ENCODE measurements at regions not wholly inside any gene's neighbourhood (a gene's known extent, or its start where the extent isn't known, plus 50 kb on each side); places are given as distances from the start of the nearest gene placed in this dataset.
A peak's percentile ranks its signal among the peaks of the same experiment; 100 is the strongest.
"Not testable (repeated sequence)": the region's sequence is repeated elsewhere in the genome, so short reads cannot be mapped to it uniquely, and the experiment has no call there.

DNA sequence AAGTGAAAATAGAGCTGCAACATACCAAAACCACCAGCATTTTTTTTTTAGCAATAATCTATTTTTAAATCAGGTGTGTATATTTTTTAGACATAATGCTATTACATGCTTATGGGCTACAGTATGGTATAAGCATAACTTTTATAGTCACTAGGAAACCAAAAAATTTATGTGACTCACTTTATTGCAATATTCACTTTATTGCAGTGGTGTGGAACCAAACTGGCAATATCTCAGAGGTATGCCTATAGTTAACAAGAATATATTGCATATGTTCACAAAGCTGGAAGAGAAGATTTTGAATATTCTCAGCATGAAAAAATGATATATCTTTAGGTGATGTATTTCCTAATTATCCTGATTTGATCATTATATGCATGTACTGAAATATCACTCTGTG is 128.8 kb upstream of the PLGLB2 start:
- H3K27ac ChIP-seq (ENCODE audit: low read depth, low read length), result not testable (repeated sequence)

DNA sequence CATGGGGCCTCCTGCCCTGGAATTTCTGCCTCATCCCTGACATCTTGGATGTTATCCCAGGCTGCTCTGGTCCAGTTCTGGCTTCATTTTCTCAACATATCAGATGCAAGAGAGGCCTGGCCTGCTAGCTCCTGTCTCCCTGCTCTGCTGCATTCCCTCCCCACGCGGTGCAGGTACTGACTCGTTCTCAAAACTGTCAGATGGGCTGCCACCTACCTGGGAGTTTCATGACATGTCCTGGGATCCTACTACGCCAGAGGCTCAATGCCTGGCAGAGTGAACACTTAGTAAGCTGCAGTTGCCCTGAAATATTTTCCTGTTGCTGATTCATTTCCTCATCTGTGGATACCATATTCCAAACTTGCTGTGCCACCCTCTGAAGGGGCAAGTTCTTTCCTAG is 126.7 kb upstream of the PLGLB2 start:
- H3K4me3 Mint-ChIP-seq; H3K27ac ChIP-seq (ENCODE audit: low read depth, low read length); H3K36me3 ChIP-seq (ENCODE audit: insufficient read depth, low read length); H3K27me3 Mint-ChIP-seq; DNase-seq; H3K36me3 Mint-ChIP-seq; H3K4me1 Mint-ChIP-seq; H3K9me3 ChIP-seq (ENCODE audit: low read length); H3K4me1 ChIP-seq (ENCODE audit: insufficient read depth, low read length); H3K4me3 ChIP-seq (ENCODE audit: low read length); H3K27me3 ChIP-seq (ENCODE audit: insufficient read depth, low read length, poor library complexity, severe bottlenecking); CTCF ChIA-PET; H3K27ac Mint-ChIP-seq; H3K9me3 Mint-ChIP-seq; POLR2A ChIA-PET: not testable (repeated sequence)

More for the DNA sequence above, 128.8 kb upstream of the PLGLB2 start:
- H3K4me3 Mint-ChIP-seq; H3K27me3 ChIP-seq (ENCODE audit: insufficient read depth, low read length, poor library complexity, severe bottlenecking); H3K36me3 ChIP-seq (ENCODE audit: insufficient read depth, low read length); H3K36me3 Mint-ChIP-seq; H3K27me3 Mint-ChIP-seq; POLR2A ChIA-PET; CTCF ChIA-PET; H3K4me1 Mint-ChIP-seq; H3K4me3 ChIP-seq (ENCODE audit: low read length); H3K27ac Mint-ChIP-seq; H3K4me1 ChIP-seq (ENCODE audit: insufficient read depth, low read length); H3K9me3 Mint-ChIP-seq; H3K9me3 ChIP-seq (ENCODE audit: low read length); DNase-seq: not testable (repeated sequence)

DNA sequence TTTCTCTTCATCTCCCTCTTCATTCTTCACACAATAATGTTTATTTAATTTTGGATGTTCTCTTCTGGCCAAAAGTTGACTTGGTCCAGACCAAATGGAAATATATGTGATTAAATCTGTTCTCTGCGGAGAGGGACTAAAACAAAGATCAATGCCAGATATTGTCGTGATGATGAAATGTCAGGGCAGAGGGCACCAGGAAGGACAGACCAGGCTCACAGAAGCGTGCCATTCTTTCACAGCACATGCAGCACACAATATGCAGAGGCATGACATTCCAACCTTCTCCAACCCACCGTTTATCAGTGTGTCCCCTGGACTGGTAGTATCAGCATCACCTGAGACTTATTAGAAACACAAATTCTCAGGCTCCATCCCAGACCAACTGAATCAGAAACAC is 125.2 kb upstream of the PLGLB2 start:
- H3K36me3 Mint-ChIP-seq; H3K9me3 Mint-ChIP-seq; H3K27me3 Mint-ChIP-seq; CTCF ChIA-PET; H3K27ac Mint-ChIP-seq; H3K36me3 ChIP-seq (ENCODE audit: insufficient read depth, low read length); H3K27ac ChIP-seq (ENCODE audit: low read depth, low read length); DNase-seq; H3K27me3 ChIP-seq (ENCODE audit: insufficient read depth, low read length, poor library complexity, severe bottlenecking); H3K4me3 Mint-ChIP-seq; H3K4me1 Mint-ChIP-seq; H3K4me3 ChIP-seq (ENCODE audit: low read length); H3K4me1 ChIP-seq (ENCODE audit: insufficient read depth, low read length); H3K9me3 ChIP-seq (ENCODE audit: low read length); POLR2A ChIA-PET: not testable (repeated sequence)

DNA sequence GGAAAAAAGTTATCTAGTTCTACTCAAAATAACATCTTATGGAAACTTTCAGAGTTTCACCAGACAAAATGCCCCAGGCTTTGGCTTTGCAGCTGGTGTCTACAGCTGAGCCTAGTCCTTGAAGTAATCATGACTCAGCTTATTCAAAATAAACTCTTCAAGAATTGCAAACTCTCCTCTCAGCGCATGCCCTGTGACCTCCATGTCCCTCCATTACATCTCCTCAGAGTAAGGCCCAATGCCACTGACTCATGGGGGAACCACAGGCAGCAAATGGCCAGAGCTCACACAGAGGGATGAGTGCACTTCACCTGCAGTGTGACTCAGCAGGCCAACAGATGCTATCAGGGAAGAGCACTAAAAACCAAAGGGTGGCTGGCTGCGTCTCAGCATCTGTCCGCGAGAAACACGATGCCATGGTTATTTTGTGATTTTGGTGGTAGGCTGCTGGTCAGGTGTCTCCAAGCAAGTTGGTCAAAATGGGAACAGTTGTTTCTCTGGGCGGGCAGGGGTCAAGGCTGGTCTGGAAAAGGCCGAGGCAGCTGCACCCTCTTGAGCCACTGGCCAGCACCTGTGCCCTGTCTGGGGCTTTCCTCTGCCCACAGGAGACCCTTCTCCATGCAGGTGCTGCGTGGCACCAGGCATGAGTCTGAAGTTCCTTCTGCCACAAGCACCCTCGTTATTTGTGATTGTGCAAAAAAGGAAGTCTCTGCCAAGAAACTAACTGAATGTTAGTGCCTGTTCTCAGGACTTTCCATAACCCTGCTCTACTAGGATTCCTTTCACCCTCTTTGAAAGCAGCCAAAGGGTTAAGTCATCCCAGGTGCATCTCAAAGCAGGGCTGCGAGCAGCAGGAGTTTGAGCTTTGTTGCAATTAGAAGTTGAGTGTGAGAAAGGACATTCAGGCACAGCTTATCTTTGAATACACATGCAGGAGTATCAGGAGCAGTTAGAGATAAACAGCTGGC is 118.1 kb upstream of the PLGLB2 start:
- H3K4me1 ChIP-seq (ENCODE audit: insufficient read depth, low read length); CTCF ChIA-PET; H3K36me3 ChIP-seq (ENCODE audit: insufficient read depth, low read length); H3K9me3 ChIP-seq (ENCODE audit: low read length); H3K27me3 ChIP-seq (ENCODE audit: insufficient read depth, low read length, poor library complexity, severe bottlenecking); DNase-seq; H3K4me1 Mint-ChIP-seq; H3K4me3 ChIP-seq (ENCODE audit: low read length); H3K4me3 Mint-ChIP-seq; H3K9me3 Mint-ChIP-seq; H3K36me3 Mint-ChIP-seq; H3K27ac Mint-ChIP-seq; H3K27ac ChIP-seq (ENCODE audit: low read depth, low read length); H3K27me3 Mint-ChIP-seq; POLR2A ChIA-PET: not testable (repeated sequence)

DNA sequence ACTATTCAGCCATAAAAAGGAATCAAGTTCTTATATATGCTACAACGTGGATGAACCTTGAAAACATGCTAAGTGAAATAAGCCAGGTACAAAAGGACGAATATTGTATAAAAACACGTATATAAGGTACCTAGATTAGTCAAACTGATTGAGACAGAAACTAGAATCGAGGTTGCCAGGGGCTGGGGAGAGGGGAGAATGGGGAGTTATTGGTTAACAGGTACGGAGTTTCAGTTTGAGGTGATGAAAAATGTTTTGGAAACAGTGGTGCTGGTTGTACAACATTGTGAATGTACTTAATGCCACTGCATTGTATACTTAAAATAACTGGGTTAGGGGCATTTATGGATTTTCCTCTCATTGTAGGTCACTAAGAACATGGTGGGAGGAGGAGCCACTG is 117.0 kb upstream of the PLGLB2 start:
- POLR2A ChIA-PET; CTCF ChIA-PET; H3K36me3 Mint-ChIP-seq; H3K4me3 ChIP-seq (ENCODE audit: low read length); H3K4me1 ChIP-seq (ENCODE audit: insufficient read depth, low read length); H3K4me3 Mint-ChIP-seq; H3K27ac ChIP-seq (ENCODE audit: low read depth, low read length); H3K9me3 Mint-ChIP-seq; H3K4me1 Mint-ChIP-seq; H3K36me3 ChIP-seq (ENCODE audit: insufficient read depth, low read length); H3K27me3 ChIP-seq (ENCODE audit: insufficient read depth, low read length, poor library complexity, severe bottlenecking); DNase-seq; H3K9me3 ChIP-seq (ENCODE audit: low read length); H3K27me3 Mint-ChIP-seq: not testable (repeated sequence)
- peak overlapping the region in 1 of 8 donors; percentile 74 for H3K27ac Mint-ChIP-seq

DNA sequence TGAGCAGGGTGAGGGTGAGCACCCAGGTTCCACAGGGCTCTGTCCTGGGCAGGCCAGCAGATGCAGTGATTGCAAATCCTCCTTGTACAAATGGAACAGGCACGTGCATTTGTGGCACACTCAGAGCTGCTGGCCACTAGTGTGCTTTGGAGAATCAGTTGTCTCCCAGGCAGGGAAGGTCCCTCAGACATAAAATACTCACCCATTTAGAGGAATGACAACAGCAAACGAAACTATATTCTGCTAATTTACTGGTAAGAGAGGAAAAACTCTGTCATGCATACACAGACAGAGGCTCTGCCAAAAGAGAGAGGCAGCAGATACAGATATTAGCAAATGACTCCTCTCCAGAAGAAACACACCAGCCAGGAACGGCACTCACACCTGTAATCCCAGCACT is 116.5 kb upstream of the PLGLB2 start:
- H3K27me3 Mint-ChIP-seq; POLR2A ChIA-PET; H3K9me3 ChIP-seq (ENCODE audit: low read length); H3K4me1 Mint-ChIP-seq; H3K9me3 Mint-ChIP-seq; H3K4me1 ChIP-seq (ENCODE audit: insufficient read depth, low read length); H3K27ac Mint-ChIP-seq; H3K36me3 ChIP-seq (ENCODE audit: insufficient read depth, low read length); H3K4me3 Mint-ChIP-seq; CTCF ChIA-PET; H3K27me3 ChIP-seq (ENCODE audit: insufficient read depth, low read length, poor library complexity, severe bottlenecking); H3K36me3 Mint-ChIP-seq; H3K27ac ChIP-seq (ENCODE audit: low read depth, low read length); H3K4me3 ChIP-seq (ENCODE audit: low read length); DNase-seq: not testable (repeated sequence)

DNA sequence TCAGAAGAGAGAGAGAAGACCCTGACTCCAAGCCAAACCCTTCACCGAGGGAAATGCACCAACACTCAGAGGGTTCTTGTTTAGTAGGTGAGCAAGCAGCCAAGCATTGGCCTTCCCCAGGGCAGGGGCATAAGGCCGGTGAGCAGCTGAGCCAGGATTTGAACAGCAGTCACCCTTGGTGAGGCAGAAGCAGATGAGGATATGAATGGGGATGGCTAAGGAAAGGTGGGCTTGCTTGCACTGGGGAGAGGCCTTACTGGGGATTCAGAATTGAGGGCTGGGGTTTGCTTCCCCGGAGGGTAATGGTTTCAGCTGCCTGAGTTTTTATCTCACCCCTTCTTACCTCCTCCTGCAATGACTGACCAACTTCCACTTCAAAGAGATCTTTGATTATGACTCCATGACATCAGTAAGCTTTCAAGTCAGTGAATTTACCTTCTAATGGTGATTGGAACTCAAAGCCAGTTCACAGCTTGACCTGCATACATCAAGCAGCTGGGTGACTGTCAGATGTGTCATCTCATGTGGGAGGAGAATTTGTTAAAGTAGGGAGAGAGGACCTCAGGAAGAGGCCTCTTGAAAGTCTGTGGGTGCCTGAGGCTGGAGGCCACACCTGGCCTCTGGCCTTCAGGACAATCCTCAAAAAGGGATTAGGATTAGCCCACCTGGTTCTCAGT is 114.5 kb upstream of the PLGLB2 start:
- H3K4me3 Mint-ChIP-seq, result not testable (repeated sequence)
- H3K27ac Mint-ChIP-seq, result peak overlapping the region in 1 of 8 donors; percentile 52

DNA sequence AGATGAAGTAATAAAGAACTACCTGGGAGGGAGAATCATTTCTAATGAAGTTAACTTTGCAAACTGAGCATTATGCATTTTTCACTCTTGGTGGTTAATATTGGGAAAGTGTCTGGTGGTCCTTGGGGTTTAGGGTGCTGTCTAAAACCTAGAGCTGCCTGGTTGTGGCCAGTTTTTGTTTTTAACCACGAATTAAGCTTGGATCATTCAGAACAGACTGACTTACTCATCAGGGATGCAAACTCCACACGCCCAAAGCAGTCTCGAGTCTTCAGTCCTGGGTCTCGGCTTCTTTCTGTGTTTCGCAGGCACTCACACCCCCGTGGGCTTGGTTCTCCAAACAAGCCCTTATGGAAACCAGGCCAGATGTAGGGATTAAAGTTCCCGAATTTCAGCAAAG is 113.8 kb upstream of the PLGLB2 start:
- CTCF ChIA-PET; H3K9me3 Mint-ChIP-seq; H3K27ac ChIP-seq (ENCODE audit: low read depth, low read length); H3K4me1 ChIP-seq (ENCODE audit: insufficient read depth, low read length); H3K36me3 ChIP-seq (ENCODE audit: insufficient read depth, low read length); H3K27ac Mint-ChIP-seq; H3K4me3 Mint-ChIP-seq; H3K27me3 ChIP-seq (ENCODE audit: insufficient read depth, low read length, poor library complexity, severe bottlenecking); POLR2A ChIA-PET; H3K4me1 Mint-ChIP-seq; H3K27me3 Mint-ChIP-seq; H3K36me3 Mint-ChIP-seq; DNase-seq; H3K9me3 ChIP-seq (ENCODE audit: low read length); H3K4me3 ChIP-seq (ENCODE audit: low read length): not testable (repeated sequence)

More for the DNA sequence above, 114.5 kb upstream of the PLGLB2 start:
- H3K36me3 Mint-ChIP-seq; H3K4me3 ChIP-seq (ENCODE audit: low read length); H3K36me3 ChIP-seq (ENCODE audit: insufficient read depth, low read length); H3K27ac ChIP-seq (ENCODE audit: low read depth, low read length); H3K4me1 Mint-ChIP-seq; POLR2A ChIA-PET; CTCF ChIA-PET; H3K4me1 ChIP-seq (ENCODE audit: insufficient read depth, low read length); H3K27me3 Mint-ChIP-seq; H3K9me3 Mint-ChIP-seq; H3K27me3 ChIP-seq (ENCODE audit: insufficient read depth, low read length, poor library complexity, severe bottlenecking); H3K9me3 ChIP-seq (ENCODE audit: low read length); DNase-seq: not testable (repeated sequence)
